Ishikawa (cell line): ENCODE measurements at regions not wholly inside any gene's neighbourhood (a gene's known extent, or its start where the extent isn't known, plus 50 kb on each side); places are given as distances from the start of the nearest gene placed in this dataset.

Experiments used
- CEBPB ChIP-seq: IDR thresholded peaks from 2 replicates; pipeline ENCODE4 v1.6.1; 2012
- NFIC ChIP-seq: IDR thresholded peaks from 2 replicates; pipeline ENCODE4 v1.6.1; 2012
- RAD21 ChIP-seq: IDR thresholded peaks from 2 replicates; pipeline ENCODE4 v1.6.1; 2012; ENCODE audit warnings: low read depth
- TEAD4 ChIP-seq: IDR thresholded peaks from 2 replicates; pipeline ENCODE4 v1.6.1; 2012
- YY1 ChIP-seq: IDR thresholded peaks from 2 replicates; pipeline ENCODE4 v1.6.1; 2012; ENCODE audit warnings: low read depth
- ZBTB7A ChIP-seq: IDR thresholded peaks from 2 replicates; pipeline ENCODE4 v1.6.1; 2012; ENCODE audit warnings: low read depth
- TF ChIP-seq, protein P1 (sequence below): IDR thresholded peaks from 2 replicates; pipeline ENCODE4 v1.6.1; 2012; ENCODE audit warnings: low read depth, mild to moderate bottlenecking

DNA sequence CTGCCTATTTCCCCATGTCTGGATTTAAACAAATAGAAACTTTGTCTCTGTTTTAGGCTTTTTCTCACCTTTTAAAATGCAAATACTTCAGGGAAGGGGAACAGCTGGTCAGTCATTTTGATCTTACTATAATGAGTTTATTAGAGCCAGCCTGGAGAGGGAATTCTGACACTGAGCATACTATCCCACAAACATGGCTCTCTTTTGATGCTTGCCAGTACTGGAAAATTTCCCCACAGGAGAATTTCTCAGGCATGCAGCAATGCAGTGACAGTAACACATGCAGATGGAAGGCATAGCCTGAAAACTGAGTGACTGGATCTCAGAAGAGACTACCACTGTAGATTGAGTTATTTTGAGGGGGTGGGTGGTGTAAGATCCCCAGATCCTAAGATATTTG, 974.3 kb upstream of the CELF4 start:
- no peak for TF ChIP-seq NFIC
- TF ChIP-seq ZBTB7A = no peak
- TF ChIP-seq RAD21 = no peak
- TF ChIP-seq CEBPB = no peak
- no peak for TF ChIP-seq YY1
- TF ChIP-seq, protein P1, sequence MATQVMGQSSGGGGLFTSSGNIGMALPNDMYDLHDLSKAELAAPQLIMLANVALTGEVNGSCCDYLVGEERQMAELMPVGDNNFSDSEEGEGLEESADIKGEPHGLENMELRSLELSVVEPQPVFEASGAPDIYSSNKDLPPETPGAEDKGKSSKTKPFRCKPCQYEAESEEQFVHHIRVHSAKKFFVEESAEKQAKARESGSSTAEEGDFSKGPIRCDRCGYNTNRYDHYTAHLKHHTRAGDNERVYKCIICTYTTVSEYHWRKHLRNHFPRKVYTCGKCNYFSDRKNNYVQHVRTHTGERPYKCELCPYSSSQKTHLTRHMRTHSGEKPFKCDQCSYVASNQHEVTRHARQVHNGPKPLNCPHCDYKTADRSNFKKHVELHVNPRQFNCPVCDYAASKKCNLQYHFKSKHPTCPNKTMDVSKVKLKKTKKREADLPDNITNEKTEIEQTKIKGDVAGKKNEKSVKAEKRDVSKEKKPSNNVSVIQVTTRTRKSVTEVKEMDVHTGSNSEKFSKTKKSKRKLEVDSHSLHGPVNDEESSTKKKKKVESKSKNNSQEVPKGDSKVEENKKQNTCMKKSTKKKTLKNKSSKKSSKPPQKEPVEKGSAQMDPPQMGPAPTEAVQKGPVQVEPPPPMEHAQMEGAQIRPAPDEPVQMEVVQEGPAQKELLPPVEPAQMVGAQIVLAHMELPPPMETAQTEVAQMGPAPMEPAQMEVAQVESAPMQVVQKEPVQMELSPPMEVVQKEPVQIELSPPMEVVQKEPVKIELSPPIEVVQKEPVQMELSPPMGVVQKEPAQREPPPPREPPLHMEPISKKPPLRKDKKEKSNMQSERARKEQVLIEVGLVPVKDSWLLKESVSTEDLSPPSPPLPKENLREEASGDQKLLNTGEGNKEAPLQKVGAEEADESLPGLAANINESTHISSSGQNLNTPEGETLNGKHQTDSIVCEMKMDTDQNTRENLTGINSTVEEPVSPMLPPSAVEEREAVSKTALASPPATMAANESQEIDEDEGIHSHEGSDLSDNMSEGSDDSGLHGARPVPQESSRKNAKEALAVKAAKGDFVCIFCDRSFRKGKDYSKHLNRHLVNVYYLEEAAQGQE = no peak
- TF ChIP-seq TEAD4 = no peak
